CD14-positive monocyte (primary cell): ENCODE measurements at regions not wholly inside any gene's neighbourhood (a gene's known extent, or its start where the extent isn't known, plus 50 kb on each side); places are given as distances from the start of the nearest gene placed in this dataset.

ENCODE experiments used
- DNase-seq, 3 donors: peaks; one replicate each; pipeline ENCODE4 v3.0.0-alpha.2; 2011 to 2022
- H2AFZ ChIP-seq: 2 replicates; pipeline ENCODE4 v1.6.0; 2012; ENCODE audit warnings: mild to moderate bottlenecking, low read depth, low read length, inconsistent platforms; ENCODE audit not compliant: insufficient read depth, poor library complexity, severe bottlenecking
- H3K27ac ChIP-seq, 2 donors: 1 replicate in 1 of 2; 2 replicates in 1 of 2; pipeline ENCODE4 v1.5.1; 2012 to 2013; ENCODE audit warnings: low read length in 2 of 2, control low read depth in 1 of 2, inconsistent platforms in 1 of 2, low read depth in 1 of 2, mild to moderate bottlenecking in 1 of 2
- H3K27me3 ChIP-seq, 2 donors: one replicate each; pipeline versions ENCODE4 v1.6.0 to v1.6.1; 2011 to 2013; ENCODE audit warnings: low read length in 2 of 2; ENCODE audit not compliant: control insufficient read depth in 2 of 2, insufficient read depth in 2 of 2
- H3K36me3 ChIP-seq, 2 donors: replicated peaks in 1 of 2; 1 replicate in 1 of 2; 2 replicates in 1 of 2; pipeline versions ENCODE4 v1.5.1 to v1.6.1; 2012 to 2013; ENCODE audit warnings: low read length in 2 of 2, control low read depth in 1 of 2, inconsistent platforms in 1 of 2, mild to moderate bottlenecking in 1 of 2; ENCODE audit not compliant: insufficient read depth in 2 of 2, control insufficient read depth in 1 of 2
- H3K4me1 ChIP-seq, 2 donors: 1 replicate in 1 of 2; 2 replicates in 1 of 2; pipeline versions ENCODE4 v1.5.1 to v1.6.1; 2012 to 2013; ENCODE audit warnings: low read length in 2 of 2, control low read depth in 1 of 2, inconsistent platforms in 1 of 2, mild to moderate bottlenecking in 1 of 2, moderate library complexity in 1 of 2; ENCODE audit not compliant: insufficient read depth in 2 of 2, control insufficient read depth in 1 of 2
- H3K4me2 ChIP-seq: replicated peaks from 2 replicates; pipeline ENCODE3; 2012; ENCODE audit warnings: low read length, moderate library complexity, mild to moderate bottlenecking; ENCODE audit not compliant: poor library complexity, severe bottlenecking; ENCODE audit errors: extremely low read depth
- H3K4me3 ChIP-seq, 3 experiments: fragments of 200-600 bp in 1 of 3; sonication (generic) in 1 of 3; replicated peaks in 1 of 3; 1 replicate in 2 of 3; 2 replicates in 1 of 3; pipeline ENCODE4 v1.5.1; 2011 to 2013; ENCODE audit warnings: low read length in 3 of 3, mild to moderate bottlenecking in 3 of 3, control low read depth in 2 of 3, low read depth in 2 of 3, inconsistent platforms in 1 of 3, moderate library complexity in 1 of 3
- H3K79me2 ChIP-seq: 2 replicates; pipeline ENCODE4 v1.6.0; 2012; ENCODE audit warnings: mild to moderate bottlenecking, control low read depth, inconsistent platforms, low read length, moderate library complexity; ENCODE audit not compliant: insufficient read depth
- H3K9ac ChIP-seq: 2 replicates; pipeline ENCODE4 v1.6.0; 2017; ENCODE audit warnings: low read length, mild to moderate bottlenecking; ENCODE audit not compliant: insufficient read depth, poor library complexity, severe bottlenecking
- H3K9me3 ChIP-seq, 2 donors: replicated peaks in 1 of 2; 1 replicate in 1 of 2; 2 replicates in 1 of 2; pipeline versions ENCODE4 v1.5.1 to v1.6.1; 2012 to 2013; ENCODE audit warnings: low read length in 2 of 2, control low read depth in 1 of 2; ENCODE audit not compliant: control insufficient read depth in 1 of 2, insufficient read depth in 1 of 2
- H4K20me1 ChIP-seq: 2 replicates; pipeline ENCODE4 v1.6.0; 2012; ENCODE audit warnings: mild to moderate bottlenecking, low read length, control low read depth, moderate library complexity; ENCODE audit not compliant: insufficient read depth
- H3K27ac Mint-ChIP-seq, 7 donors: one replicate each; pipeline ENCODE4 v1.8.0; 2020; ENCODE audit warnings: mild to moderate bottlenecking in 7 of 7, mixed read lengths in 7 of 7, moderate library complexity in 6 of 7, inconsistent platforms in 2 of 7
- H3K27me3 Mint-ChIP-seq, 3 donors: one replicate each; pipeline ENCODE4 v1.8.0; 2021 to 2022; ENCODE audit warnings: low read depth in 3 of 3, mild to moderate bottlenecking in 3 of 3, mixed read lengths in 3 of 3, moderate library complexity in 3 of 3, inconsistent platforms in 1 of 3
- H3K36me3 Mint-ChIP-seq, 2 donors: one replicate each; pipeline ENCODE4 v1.8.0; 2020; ENCODE audit warnings: mixed read lengths in 2 of 2, inconsistent platforms in 1 of 2, mild to moderate bottlenecking in 1 of 2
- H3K4me1 Mint-ChIP-seq: one replicate; pipeline ENCODE4 v1.8.0; 2020; ENCODE audit warnings: mild to moderate bottlenecking, mixed read lengths
- H3K4me3 Mint-ChIP-seq, 2 donors: one replicate each; pipeline ENCODE4 v1.8.0; 2020; ENCODE audit warnings: mild to moderate bottlenecking in 2 of 2, mixed read lengths in 2 of 2, moderate library complexity in 1 of 2
- H3K9me3 Mint-ChIP-seq, 7 donors: one replicate each; pipeline ENCODE4 v1.8.0; 2020 to 2022; ENCODE audit warnings: mixed read lengths in 7 of 7, mild to moderate bottlenecking in 6 of 7, moderate library complexity in 6 of 7, inconsistent platforms in 2 of 7
- CTCF ChIP-seq: fragments of 200-600 bp; IDR thresholded peaks from one replicate; pipeline ENCODE4 v1.8.0; 2022; ENCODE audit warnings: antibody characterized with exemption, mild to moderate bottlenecking
- WGBS: methylation state at CpG from one replicate; pipeline ENCODE4 v1.1.5; 2013; ENCODE audit warnings: missing lambda C conversion rate; ENCODE audit not compliant: insufficient coverage; 5-methylcytosine and 5-hydroxymethylcytosine counted together
- intact Hi-C, 2 donors: fragments of 100-400 bp; cut with micrococcal nuclease; formaldehyde crosslinking; loops; one replicate each; pipeline versions ENCODE4 v1.15.0 to v1.15.1; 2023

DNA sequence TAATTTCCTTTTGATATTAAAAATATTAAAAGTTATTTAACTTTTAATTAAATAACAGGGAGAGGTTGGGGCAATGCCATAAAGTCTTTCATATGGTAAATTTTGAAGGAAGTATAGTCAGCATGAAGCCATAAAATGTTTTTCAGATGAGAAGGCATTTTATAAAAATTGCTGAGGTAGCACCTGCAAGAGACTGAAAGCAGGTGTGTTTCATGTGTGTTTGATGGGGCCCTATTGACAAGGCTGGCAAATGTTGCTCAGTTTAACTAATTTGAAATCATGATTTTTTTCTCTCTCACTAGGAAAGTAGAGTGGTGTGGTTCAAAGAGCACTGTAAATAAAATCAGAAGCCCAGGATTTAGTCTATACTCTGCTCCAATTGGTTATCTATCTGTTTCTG, 805.8 kb upstream of the C9orf72 start:
- intact Hi-C loops, result no loop called here
- H3K27ac Mint-ChIP-seq, result no peak overlapping the region
- H3K9me3 ChIP-seq, result peaks cover 3 to 12% of the 10 kb centered on the region in 2 donors
- no peaks in the 10 kb centered on the region for H3K79me2 ChIP-seq
- H3K4me1 Mint-ChIP-seq, result no peaks in the 10 kb centered on the region
- peaks cover 0 to 10% (median 2%) of the 10 kb centered on the region in 7 donors for H3K9me3 Mint-ChIP-seq
- H3K4me2 ChIP-seq, result no peak overlapping the region
- H3K9ac ChIP-seq, result no peak overlapping the region
- H3K4me3 ChIP-seq, result no peak overlapping the region
- H3K36me3 ChIP-seq, result no peaks in the 10 kb centered on the region
- H3K4me3 Mint-ChIP-seq, result no peak overlapping the region
- no peak for DNase-seq
- H3K36me3 Mint-ChIP-seq, result no peaks in the 10 kb centered on the region
- H2AFZ ChIP-seq, result no peak overlapping the region
- no peak for TF ChIP-seq CTCF
- H3K27me3 ChIP-seq, result no peaks in the 10 kb centered on the region
- H3K27me3 Mint-ChIP-seq, result no peaks in the 10 kb centered on the region
- H3K4me1 ChIP-seq, result no peaks in the 10 kb centered on the region
- H4K20me1 ChIP-seq, result no peaks in the 10 kb centered on the region
- no peak overlapping the region for H3K27ac ChIP-seq

DNA sequence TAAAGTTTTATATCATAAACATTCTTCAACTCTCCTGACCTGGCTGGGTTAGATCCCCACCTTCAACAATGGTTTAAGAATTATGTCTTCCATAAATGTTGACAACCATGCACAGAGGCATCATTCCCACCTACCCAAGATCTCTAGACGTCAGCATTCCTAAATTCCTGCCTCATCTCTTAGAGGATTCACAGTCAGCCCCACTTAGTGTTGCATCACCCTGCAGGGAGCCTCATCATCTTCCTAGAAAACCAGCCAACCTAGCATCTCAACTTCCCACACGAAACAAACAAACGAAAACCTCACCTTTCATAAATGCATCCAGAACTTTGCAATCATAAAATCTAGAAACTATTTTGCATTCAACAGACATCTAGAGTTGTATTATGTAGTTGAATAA, 816.1 kb upstream of the C9orf72 start:
- Histone ChIP-seq H3K79me2 (no peaks in the 10 kb centered on the region), H3K4me1 (no peaks in the 10 kb centered on the region)

More for the DNA sequence above, 816.1 kb upstream of the C9orf72 start:
- no peak overlapping the region for H3K4me2 ChIP-seq
- Mint-ChIP-seq H3K9me3 (peaks cover 1 to 9% (median 5%) of the 10 kb centered on the region in 7 donors), H3K4me1 (no peaks in the 10 kb centered on the region), H3K27ac (no peak overlapping the region), H3K4me3 (no peak overlapping the region), H3K27me3 (no peaks in the 10 kb centered on the region), H3K36me3 (no peaks in the 10 kb centered on the region)
- H3K4me3 ChIP-seq, result no peak overlapping the region
- WGBS, result 69% methylated on average over 1 of the region's 3 CpGs
- H2AFZ ChIP-seq, result no peak overlapping the region
- no peak overlapping the region for H3K27ac ChIP-seq
- H3K9me3 ChIP-seq, result peaks cover 13 to 14% of the 10 kb centered on the region in 2 donors
- intact Hi-C loops, result no loop called here
- no peaks in the 10 kb centered on the region for H4K20me1 ChIP-seq
- no peaks in the 10 kb centered on the region for H3K36me3 ChIP-seq
- no peak overlapping the region for H3K9ac ChIP-seq
- no peak for TF ChIP-seq CTCF
- DNase-seq, result no peak
- no peaks in the 10 kb centered on the region for H3K27me3 ChIP-seq
